T-helper 2 cell treated with Interferon-gamma antibody and Interleukin-4, amounts not matched to agents 5 μg/mL and 100 μg/mL, for 36 hours (primary cell): ENCODE measurements at regions not wholly inside any gene's neighbourhood (a gene's known extent, or its start where the extent isn't known, plus 50 kb on each side); places are given as distances from the start of the nearest gene placed in this dataset.
"Not testable (repeated sequence)": the region's sequence is repeated elsewhere in the genome, so short reads cannot be mapped to it uniquely, and the experiment has no call there.

Source experiments
- DNase-seq: peaks from one replicate; pipeline ENCODE4 v3.0.0; 2021; ENCODE audit warnings: low spot score
- H3K27ac Mint-ChIP-seq: one replicate; pipeline ENCODE4 v1.8.0; 2021; ENCODE audit warnings: mild to moderate bottlenecking, mixed read lengths
- H3K27me3 Mint-ChIP-seq: one replicate; pipeline ENCODE4 v1.8.0; 2021; ENCODE audit warnings: low read depth, mixed read lengths
- H3K36me3 Mint-ChIP-seq: one replicate; pipeline ENCODE4 v1.8.0; 2021; ENCODE audit warnings: low read depth, mixed read lengths
- H3K4me1 Mint-ChIP-seq: one replicate; pipeline ENCODE4 v1.8.0; 2021; ENCODE audit warnings: low read depth, mixed read lengths
- H3K4me3 Mint-ChIP-seq: one replicate; pipeline ENCODE4 v1.8.0; 2022; ENCODE audit warnings: mild to moderate bottlenecking, moderate library complexity, mixed read lengths
- H3K9me3 Mint-ChIP-seq: one replicate; pipeline ENCODE4 v1.8.0; 2021; ENCODE audit warnings: mixed read lengths

DNA sequence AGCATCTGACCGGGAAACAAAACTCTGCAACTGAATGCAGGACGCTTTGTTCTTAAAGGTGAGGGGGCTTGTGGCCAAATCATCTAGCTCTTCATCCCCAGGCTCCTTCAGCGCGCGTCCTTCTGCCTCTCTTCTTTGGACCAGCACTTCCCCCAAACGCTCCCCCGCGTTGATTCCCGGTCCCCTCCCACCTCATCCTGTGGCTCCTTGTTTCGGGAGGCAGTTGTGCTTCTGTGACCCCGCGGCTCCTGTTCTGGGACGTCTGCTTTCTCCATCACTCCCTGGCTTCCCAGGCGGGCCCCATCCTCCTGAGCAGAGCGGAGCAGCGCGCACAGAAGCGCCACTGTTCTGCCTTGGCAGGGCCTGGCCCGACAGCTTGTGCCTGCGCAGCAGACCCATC lies 109.7 kb upstream of the ZNG1E start:
- H3K27me3 Mint-ChIP-seq, H3K27ac Mint-ChIP-seq, H3K36me3 Mint-ChIP-seq, H3K4me3 Mint-ChIP-seq, DNase-seq, H3K9me3 Mint-ChIP-seq, H3K4me1 Mint-ChIP-seq: not testable (repeated sequence)

DNA sequence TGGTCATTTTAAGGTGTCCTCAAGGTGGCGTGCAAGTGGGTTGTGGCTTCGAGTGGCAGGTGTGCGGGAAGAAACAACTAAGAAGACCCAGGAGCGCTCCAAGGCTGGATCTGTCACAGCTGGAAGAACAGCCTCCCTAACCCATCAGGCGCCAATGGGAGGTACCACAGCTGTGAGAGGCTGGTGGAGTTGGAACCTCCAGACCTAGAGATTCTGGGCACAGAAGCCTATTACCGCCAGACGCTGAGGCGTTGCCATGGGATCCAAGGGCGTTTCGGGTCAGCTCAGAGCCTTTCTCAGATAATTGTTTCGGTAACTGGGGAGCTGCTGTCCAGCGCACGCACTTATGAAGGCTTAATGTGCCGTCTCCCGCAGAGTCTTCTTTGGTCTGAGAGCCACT lies 156.7 kb upstream of the ZNG1E start:
- not testable (repeated sequence) for H3K9me3 Mint-ChIP-seq, H3K27me3 Mint-ChIP-seq, H3K4me1 Mint-ChIP-seq, H3K4me3 Mint-ChIP-seq, H3K27ac Mint-ChIP-seq, DNase-seq, H3K36me3 Mint-ChIP-seq

DNA sequence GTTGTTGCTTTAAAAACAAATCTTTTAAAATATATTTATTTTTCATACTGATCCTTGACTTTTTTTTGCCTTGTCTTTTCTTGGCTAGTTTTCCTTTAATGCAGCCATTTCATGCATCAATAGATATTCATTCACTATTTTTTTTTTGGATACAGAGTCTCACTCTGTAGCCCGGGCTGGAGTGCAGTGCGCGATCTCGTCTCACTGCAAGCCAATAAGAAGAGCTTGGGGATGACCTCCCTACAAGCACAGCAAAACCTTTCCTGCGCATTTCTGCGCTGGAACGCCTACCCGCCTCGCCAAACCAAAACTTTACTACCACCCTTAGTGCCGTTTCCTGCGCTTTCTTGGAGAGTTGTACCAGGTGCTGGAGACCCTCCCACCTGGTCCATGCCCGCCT lies 161.3 kb upstream of the ZNG1E start:
- not testable (repeated sequence) for H3K36me3 Mint-ChIP-seq, H3K27me3 Mint-ChIP-seq, DNase-seq, H3K27ac Mint-ChIP-seq, H3K4me1 Mint-ChIP-seq, H3K9me3 Mint-ChIP-seq, H3K4me3 Mint-ChIP-seq

DNA sequence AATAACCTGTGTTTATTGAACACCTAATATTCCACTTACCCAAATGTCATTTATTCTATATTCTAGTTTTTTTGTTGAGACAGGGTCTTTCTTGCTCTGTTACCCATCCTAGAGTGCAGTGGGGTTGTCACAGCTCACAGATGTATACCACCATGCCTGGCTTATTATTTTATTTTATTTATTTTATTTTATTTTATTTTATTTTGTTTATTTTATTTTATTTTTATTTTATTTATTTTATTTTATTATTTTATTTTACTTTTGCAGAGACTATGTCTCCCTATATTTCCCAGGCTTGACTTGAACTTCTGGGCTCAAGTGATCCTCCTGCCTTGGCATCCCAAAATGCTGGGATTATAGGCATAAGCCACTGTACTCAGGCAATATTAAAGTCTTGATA lies 167.8 kb upstream of the ZNG1E start:
- H3K4me1 Mint-ChIP-seq, H3K36me3 Mint-ChIP-seq, H3K27me3 Mint-ChIP-seq, DNase-seq, H3K9me3 Mint-ChIP-seq, H3K27ac Mint-ChIP-seq, H3K4me3 Mint-ChIP-seq: not testable (repeated sequence)

DNA sequence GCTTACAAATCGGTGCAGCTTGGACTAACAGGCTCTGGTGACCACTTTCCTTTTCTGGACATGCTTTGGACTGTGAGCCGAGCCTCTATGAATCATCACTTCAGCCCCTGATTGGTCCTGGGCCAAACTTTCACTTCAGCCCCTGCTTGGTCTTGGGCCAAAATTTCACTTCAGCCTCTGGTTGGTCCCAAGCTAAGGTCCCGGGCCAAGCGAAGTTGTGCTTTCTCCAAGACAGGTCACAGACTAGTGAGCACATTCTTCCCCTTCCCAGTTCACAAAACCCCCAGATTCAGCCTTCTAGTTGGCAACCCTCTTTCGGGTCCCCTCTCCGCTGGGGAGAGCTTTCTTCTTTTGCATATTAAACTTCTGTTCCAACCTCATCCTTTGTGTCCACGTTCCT lies 171.0 kb upstream of the ZNG1E start:
- DNase-seq, H3K9me3 Mint-ChIP-seq, H3K27ac Mint-ChIP-seq, H3K4me3 Mint-ChIP-seq, H3K36me3 Mint-ChIP-seq, H3K27me3 Mint-ChIP-seq, H3K4me1 Mint-ChIP-seq: not testable (repeated sequence)

DNA sequence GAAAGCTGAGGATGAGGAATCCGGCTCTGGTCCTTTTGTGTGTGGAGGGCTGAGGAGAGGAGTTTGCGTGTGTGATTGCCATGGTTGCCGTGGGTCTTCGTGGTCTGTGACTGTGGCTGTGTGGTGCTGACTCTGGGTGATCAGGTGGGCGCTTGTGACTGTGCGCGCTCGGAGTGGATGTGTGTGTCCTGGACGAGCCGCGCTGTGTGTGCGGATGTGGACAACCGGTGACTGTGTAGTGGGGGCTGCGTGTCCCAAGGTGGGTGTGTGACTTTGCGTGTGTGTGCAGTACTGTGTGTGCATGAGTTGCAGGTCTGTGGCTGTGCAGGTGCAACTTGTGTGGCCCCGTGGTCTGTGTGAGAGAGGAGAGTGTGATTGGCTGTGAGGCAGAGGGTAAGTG lies 172.0 kb upstream of the ZNG1E start:
- not testable (repeated sequence) for H3K4me3 Mint-ChIP-seq, H3K27me3 Mint-ChIP-seq, DNase-seq, H3K27ac Mint-ChIP-seq, H3K36me3 Mint-ChIP-seq, H3K9me3 Mint-ChIP-seq, H3K4me1 Mint-ChIP-seq

DNA sequence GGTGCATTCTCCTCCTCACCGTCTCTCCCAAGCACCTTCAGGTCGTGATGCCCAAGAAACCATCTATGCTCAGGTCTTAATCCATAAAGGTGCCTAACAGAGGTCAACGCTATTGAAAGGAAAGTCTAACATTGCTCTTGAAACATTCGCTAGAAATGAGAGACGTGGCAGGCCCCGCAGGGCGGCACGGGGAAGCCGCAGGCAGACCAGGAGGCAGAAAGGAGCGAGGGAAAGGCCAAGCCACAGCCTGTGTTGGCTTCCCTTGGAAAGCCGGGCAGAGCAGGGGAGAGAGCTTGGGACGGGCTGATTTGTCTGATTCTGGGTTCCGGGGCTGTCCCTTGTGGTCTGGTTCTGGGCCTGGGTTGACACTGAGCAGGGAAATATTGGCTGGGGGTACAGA lies 192.8 kb upstream of the ZNG1E start:
- not testable (repeated sequence) for H3K36me3 Mint-ChIP-seq, H3K4me1 Mint-ChIP-seq, H3K27me3 Mint-ChIP-seq, H3K4me3 Mint-ChIP-seq, H3K9me3 Mint-ChIP-seq, DNase-seq, H3K27ac Mint-ChIP-seq

DNA sequence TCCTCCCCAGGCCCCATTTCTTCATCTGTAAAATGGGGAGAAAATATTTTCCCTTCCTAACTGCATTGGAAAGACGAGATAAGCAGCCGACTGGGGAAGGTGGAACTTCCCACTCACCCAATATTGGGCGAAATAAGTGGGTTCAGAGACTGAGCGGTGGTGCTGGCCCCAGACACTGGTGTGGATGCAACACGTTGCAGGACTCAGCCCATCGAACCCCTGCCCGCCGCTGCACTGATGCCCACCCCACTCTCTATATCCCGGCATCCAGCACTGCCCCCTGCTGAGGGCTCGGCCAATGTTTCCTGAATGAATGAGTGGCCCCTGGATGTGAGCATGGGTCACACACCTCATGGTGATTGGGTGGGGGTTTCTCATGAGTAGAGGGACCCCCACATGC lies 194.4 kb upstream of the ZNG1E start:
- H3K4me1 Mint-ChIP-seq, H3K36me3 Mint-ChIP-seq, DNase-seq, H3K4me3 Mint-ChIP-seq, H3K9me3 Mint-ChIP-seq, H3K27ac Mint-ChIP-seq, H3K27me3 Mint-ChIP-seq: not testable (repeated sequence)

DNA sequence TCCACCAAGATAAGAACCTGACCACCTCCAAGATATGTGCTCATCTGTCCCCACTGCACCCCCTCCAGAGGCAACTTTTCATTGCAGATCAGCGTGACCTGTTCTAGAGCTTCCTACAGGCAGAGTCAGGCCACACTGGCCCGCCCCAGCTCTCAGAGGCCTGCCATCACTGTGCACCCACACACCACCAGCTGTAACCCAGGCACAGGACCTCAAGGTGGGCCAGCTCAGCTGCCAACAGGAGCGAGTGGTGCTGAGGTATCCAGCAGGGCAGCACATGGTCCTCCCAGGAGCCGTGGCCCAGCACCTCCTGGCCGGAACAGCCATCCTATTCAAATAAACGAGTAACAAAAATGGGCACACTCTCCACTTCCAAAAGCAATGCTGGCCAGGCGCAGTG lies 189.9 kb upstream of the FOXD4L5 start:
- H3K27me3 Mint-ChIP-seq, H3K27ac Mint-ChIP-seq, H3K4me1 Mint-ChIP-seq, DNase-seq, H3K36me3 Mint-ChIP-seq, H3K9me3 Mint-ChIP-seq, H3K4me3 Mint-ChIP-seq: not testable (repeated sequence)

DNA sequence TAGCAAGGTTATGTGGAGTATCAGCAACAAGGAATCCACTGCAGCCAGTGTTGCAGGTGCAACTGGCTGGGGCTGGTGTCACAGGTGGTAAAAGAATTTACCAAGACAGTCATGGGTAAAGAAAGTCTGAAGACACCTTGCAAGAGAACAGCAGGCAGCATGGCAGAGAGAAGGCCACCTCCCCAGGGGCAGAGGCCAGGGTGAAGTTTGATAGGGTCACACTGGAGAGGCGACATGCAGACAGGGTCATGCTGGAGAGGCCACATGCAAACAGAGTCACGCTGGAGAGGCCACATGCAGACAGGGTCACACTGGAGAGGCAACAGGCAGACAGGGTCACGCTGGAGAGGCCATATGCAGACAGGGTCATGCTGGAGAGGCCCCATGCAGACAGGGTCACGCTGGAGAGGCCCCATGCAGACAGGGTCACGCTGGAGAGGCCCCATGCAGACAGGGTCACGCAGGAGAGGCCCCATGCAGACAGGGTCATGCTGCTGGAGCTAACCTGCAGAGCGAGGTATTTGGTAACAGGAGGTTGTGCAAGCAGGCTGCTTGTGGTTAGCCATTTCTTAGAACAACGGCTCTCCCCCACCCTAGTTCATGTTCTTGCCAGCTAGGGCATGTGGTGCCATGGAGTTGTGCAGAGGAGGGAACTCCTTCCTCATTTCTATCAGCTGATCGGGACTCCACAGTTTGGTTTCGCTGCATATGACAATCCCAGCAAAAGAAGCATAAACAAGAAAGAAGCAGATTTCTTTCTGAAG lies 188.2 kb upstream of the FOXD4L5 start:
- not testable (repeated sequence) for H3K27me3 Mint-ChIP-seq, H3K4me1 Mint-ChIP-seq, H3K36me3 Mint-ChIP-seq, DNase-seq, H3K9me3 Mint-ChIP-seq, H3K4me3 Mint-ChIP-seq, H3K27ac Mint-ChIP-seq

DNA sequence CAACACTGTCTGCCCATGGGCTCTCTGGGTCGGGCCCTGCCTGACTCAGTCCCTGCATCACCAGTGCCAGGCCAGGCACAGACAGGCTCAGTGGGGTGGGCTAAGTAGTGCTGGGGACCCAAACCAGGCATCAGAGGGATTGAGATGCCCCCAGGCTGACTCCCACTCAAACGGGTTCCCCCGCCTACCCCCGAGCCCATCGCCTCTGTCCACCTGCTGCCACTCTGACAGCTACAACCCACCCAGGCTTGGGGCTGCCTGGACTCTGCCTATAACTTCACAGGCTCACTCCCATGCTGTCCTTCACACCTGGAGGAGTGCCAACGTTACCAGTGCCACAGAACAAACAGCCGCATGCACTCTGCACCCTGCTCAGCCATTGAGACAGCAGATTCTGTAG lies 186.1 kb upstream of the FOXD4L5 start:
- H3K4me1 Mint-ChIP-seq, H3K4me3 Mint-ChIP-seq, DNase-seq, H3K27ac Mint-ChIP-seq, H3K27me3 Mint-ChIP-seq, H3K36me3 Mint-ChIP-seq: not testable (repeated sequence)
- peaks cover 11% of the 10 kb centered on the region for H3K9me3 Mint-ChIP-seq

DNA sequence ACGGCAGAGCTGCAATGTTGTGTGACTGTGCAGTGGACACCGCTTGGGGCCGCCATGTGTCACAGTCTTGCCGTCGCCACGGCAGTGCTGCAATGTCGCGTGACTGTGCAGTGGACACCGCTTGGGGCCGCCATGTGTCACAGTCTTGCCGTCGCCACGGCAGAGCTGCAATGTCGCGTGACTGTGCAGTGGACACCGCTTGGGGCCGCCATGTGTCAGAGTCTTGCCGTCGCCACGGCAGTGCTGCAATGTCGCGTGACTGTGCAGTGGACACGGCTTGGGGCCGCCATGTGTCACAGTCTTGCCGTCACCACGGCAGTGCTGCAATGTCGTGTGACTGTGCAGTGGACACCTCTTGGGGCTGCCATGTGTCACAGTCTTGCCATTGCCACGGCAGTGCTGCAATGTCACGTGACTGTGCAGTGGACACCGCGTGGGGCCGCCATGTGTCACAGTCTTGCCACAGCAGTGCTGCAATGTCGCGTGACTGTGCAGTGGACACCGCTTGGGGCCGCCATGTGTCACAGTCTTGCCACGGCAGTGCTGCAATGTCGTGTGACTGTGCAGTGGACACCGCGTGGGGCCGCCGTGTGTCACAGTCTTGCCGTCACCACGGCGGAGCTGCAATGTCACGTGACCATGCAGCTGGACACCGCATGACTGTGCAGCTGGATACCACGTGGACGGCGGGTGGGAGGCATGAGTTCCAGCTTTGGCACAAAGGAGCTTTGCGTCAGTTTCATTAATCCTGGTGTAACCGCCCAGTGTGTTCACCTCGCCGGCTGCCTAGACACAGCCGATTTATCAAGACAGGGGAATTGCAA lies 182.1 kb upstream of the FOXD4L5 start:
- not testable (repeated sequence) for H3K4me1 Mint-ChIP-seq, H3K27me3 Mint-ChIP-seq, H3K27ac Mint-ChIP-seq, H3K36me3 Mint-ChIP-seq, H3K4me3 Mint-ChIP-seq, DNase-seq
- H3K9me3 Mint-ChIP-seq, result peaks cover 45% of the 10 kb centered on the region

DNA sequence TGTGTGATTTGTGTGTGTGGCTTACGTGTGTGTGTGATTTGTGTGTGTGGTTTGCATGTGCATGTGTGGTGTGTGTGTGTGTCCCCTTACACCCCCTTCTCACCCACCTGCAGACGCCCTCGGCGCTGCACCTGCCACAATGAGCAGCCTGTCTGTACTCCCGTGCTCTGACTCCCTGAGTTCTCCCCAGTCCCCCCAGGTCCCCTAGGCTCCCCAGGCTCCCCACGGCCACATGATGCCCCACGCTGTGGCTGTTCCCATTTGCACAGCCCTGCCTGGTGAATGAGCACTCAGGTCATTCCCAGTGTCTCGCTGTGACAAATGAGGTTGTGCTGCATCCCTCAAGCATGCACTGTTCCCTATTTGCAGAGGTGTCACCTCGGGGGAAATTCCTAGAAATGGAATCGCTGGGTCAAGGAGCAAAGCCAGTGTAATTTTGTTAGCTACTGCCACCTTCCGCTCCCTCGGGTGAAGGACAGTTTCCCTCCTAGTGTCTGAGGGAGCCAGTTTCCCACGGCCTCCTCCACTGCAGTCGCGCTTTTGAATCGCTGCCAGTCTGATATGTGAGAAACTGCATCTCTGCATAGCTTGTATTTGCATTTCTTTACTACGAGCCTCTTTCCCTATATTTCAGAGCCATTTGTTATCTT lies 180.4 kb upstream of the FOXD4L5 start:
- H3K4me1 Mint-ChIP-seq, H3K27ac Mint-ChIP-seq, H3K36me3 Mint-ChIP-seq, DNase-seq, H3K4me3 Mint-ChIP-seq, H3K27me3 Mint-ChIP-seq: not testable (repeated sequence)
- H3K9me3 Mint-ChIP-seq, result peaks cover 48% of the 10 kb centered on the region

DNA sequence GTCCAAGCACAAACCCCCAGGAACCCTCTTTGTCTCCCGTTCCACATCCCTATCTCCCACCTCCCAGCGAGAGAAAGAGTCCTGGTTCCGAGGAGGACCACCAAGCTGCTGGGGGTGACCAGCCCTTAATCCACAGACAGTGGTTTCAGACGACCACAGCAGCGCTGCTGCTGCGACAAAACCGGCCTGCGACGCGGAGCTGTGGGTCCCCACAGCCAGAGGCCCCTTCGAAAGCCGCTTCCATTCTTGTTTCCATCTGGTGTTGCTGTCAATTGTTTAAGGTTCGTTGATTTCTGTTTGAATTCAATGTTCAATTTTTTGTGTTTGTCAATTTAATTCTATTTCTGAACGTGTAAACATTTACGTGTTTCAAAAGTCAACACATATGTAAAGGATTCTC lies 177.5 kb upstream of the FOXD4L5 start:
- H3K4me3 Mint-ChIP-seq, H3K27ac Mint-ChIP-seq, H3K27me3 Mint-ChIP-seq, H3K4me1 Mint-ChIP-seq, H3K36me3 Mint-ChIP-seq, DNase-seq: not testable (repeated sequence)
- peaks cover 47% of the 10 kb centered on the region for H3K9me3 Mint-ChIP-seq
